ENCODE measurements at regions not wholly inside any gene's neighbourhood (a gene's known extent, or its start where the extent isn't known, plus 50 kb on each side); places are given as distances from the start of the nearest gene placed in this dataset.

DNA sequence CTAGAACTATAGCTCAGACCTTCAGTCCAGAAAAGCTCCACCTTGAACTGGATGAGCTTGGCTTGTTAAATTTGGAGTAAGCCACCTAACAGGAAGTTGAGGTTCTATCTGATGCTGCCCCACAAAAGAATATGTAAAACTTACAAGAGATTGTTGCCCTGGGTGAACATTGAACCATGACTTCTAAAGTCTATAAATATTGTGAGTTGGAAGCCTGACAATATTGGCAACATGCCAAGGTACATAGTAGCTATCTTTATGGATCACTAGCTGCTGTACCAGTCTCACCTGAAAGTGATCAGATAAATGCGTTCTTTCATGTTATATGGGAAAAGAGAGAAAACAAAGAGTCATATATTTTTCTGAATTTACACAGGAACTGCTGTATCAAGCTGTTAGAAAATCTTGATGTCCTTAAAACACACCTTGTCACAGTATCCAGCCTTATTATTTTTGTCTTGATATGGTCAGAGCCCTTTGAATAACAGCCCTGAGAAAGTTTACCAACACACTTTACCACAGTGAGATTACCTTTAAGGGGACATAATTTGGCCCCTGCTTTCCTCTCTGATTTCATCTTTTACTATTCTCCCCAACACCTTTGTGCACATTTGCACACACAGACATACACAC is 92.0 kb downstream of the LSMEM1 start:
- TF ChIP-seq, protein P1, sequence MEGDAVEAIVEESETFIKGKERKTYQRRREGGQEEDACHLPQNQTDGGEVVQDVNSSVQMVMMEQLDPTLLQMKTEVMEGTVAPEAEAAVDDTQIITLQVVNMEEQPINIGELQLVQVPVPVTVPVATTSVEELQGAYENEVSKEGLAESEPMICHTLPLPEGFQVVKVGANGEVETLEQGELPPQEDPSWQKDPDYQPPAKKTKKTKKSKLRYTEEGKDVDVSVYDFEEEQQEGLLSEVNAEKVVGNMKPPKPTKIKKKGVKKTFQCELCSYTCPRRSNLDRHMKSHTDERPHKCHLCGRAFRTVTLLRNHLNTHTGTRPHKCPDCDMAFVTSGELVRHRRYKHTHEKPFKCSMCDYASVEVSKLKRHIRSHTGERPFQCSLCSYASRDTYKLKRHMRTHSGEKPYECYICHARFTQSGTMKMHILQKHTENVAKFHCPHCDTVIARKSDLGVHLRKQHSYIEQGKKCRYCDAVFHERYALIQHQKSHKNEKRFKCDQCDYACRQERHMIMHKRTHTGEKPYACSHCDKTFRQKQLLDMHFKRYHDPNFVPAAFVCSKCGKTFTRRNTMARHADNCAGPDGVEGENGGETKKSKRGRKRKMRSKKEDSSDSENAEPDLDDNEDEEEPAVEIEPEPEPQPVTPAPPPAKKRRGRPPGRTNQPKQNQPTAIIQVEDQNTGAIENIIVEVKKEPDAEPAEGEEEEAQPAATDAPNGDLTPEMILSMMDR (IDR thresholded peaks at IDR 0.05) = no peak
- no peak for TF ChIP-seq POLR2A (IDR thresholded peaks at IDR 0.05)
- TF ChIP-seq EP300 (IDR thresholded peaks at IDR 0.05) = no peak
- TF ChIP-seq POLR2AphosphoS5 (IDR thresholded peaks at IDR 0.05) = no peak

All from upper lobe of left lung (tissue), 4 donors.